ENCODE measurements at regions not wholly inside any gene's neighbourhood (a gene's known extent, or its start where the extent isn't known, plus 50 kb on each side); places are given as distances from the start of the nearest gene placed in this dataset.

DNA sequence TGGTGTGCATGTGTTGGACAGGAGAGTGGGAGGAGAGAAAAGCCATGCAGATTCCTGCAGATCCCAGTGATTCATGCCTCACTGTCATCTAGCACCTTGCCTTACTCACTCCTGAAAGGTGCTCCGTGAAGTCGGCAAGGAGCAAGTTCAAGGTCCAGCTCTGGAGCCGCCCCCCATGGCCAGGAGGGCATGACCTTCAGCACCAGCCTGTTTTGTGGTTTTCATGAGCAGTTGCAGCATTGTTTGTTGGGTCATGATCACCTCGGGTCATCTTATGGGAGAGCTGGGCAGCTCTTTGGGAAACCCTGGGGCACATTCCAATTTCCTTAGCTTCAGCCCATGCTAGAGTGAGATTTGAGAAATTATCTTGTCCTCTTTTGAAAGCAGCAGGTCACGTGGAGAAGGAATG, 137.5 kb upstream of the IRX3 start:
- no CpG with 5 or more reads among the region's 5 CpGs for WGBS (ENCODE audit: insufficient coverage, low lambda C conversion rate)
- no peaks in the 10 kb centered on the region for H3K9me3 ChIP-seq (ENCODE audit: control insufficient read depth, low read depth, low read length)
- H3K27ac ChIP-seq (ENCODE audit: low read length), result no peak overlapping the region
- no peaks in the 10 kb centered on the region for H3K4me1 ChIP-seq (ENCODE audit: control insufficient read depth, insufficient read depth, low read length)
- DNase-seq, result no peak
- H3K27me3 ChIP-seq (ENCODE audit: control insufficient read depth, insufficient read depth, low read length), result peaks cover 12% of the 10 kb centered on the region
- H3K4me3 ChIP-seq (ENCODE audit: low read length), result no peak overlapping the region
- no peaks in the 10 kb centered on the region for H3K36me3 ChIP-seq (ENCODE audit: control insufficient read depth, insufficient read depth, low read length)

DNA sequence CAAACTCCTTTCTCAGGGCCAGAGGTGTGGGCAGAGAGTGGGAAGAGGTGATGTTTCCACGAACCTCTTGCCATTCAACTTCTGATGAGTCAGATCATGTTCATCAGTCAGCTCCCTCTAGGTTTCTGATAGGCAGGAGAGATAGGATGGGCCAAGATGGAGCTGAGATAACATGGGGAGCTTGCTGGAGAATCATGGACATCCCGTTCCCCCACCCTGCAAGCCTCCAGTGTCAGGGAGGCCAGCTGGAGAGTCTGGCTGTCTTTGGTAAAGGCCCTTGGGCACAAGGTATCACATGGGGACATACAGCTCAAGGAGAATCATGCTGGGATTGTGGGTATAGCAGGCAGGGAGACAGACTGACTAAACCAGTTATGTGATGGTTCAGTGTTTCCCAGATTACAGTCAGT, 136.0 kb upstream of the IRX3 start:
- no peaks in the 10 kb centered on the region for H3K9me3 ChIP-seq (ENCODE audit: control insufficient read depth, low read depth, low read length)
- no peaks in the 10 kb centered on the region for H3K36me3 ChIP-seq (ENCODE audit: control insufficient read depth, insufficient read depth, low read length)
- no peaks in the 10 kb centered on the region for H3K4me1 ChIP-seq (ENCODE audit: control insufficient read depth, insufficient read depth, low read length)
- no peak overlapping the region for H3K4me3 ChIP-seq (ENCODE audit: low read length)
- DNase-seq, result no peak
- WGBS (ENCODE audit: insufficient coverage, low lambda C conversion rate), result no CpG with 5 or more reads among the region's 2 CpGs
- peaks cover 3% of the 10 kb centered on the region for H3K27me3 ChIP-seq (ENCODE audit: control insufficient read depth, insufficient read depth, low read length)
- H3K27ac ChIP-seq (ENCODE audit: low read length), result no peak overlapping the region

DNA sequence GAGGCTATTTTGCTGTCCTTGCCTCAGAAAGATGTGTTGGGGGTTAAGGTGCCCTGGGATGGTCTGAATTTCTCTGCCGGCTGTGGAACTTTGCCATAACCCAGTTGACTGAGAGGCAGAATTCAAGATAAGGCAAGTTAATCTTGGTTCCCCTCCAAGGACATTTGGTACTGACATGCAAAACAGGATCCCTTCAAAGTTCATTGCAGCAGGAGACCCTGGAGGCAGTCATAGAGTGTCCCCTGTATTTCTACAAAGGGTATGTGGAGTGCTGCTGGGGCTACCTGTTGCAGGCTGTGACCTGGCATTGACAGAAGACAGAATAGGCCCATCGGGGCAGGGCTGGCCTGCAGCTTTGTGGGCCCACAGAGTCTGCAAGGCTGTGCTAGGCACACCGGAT, 135.6 kb upstream of the IRX3 start:
- DNase-seq, result no peak
- WGBS (ENCODE audit: insufficient coverage, low lambda C conversion rate), result no CpG with 5 or more reads among the region's 3 CpGs

DNA sequence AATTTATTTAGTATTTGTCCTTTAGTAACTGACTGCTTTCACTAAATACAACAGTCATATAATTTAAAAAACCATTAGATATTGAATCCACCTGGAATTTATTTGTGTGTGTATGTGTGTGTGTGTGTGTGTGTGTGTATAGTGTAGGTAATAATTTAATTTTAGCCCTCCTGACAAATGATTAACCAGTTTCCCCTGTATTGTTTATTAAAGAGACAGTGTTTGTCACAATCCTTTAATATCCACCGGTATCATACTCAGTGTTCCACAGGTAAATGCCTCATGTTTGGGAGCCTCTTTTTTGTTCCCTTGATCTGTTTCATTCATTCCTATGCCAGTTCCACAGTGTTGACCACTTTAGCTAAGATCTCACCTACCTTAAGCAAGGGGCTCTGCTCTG, 134.6 kb upstream of the IRX3 start:
- Histone ChIP-seq H3K36me3 (ENCODE audit: control insufficient read depth, insufficient read depth, low read length) (no peaks in the 10 kb centered on the region), H3K4me3 (ENCODE audit: low read length) (no peak overlapping the region), H3K27ac (ENCODE audit: low read length) (no peak overlapping the region), H3K4me1 (ENCODE audit: control insufficient read depth, insufficient read depth, low read length) (no peaks in the 10 kb centered on the region), H3K9me3 (ENCODE audit: control insufficient read depth, low read depth, low read length) (no peaks in the 10 kb centered on the region), H3K27me3 (ENCODE audit: control insufficient read depth, insufficient read depth, low read length) (peaks cover 3% of the 10 kb centered on the region)
- no CpG with 5 or more reads among the region's 1 CpG for WGBS (ENCODE audit: insufficient coverage, low lambda C conversion rate)
- DNase-seq, result no peak

More for the DNA sequence above, 135.6 kb upstream of the IRX3 start:
- H3K9me3 ChIP-seq (ENCODE audit: control insufficient read depth, low read depth, low read length), result no peaks in the 10 kb centered on the region
- H3K27me3 ChIP-seq (ENCODE audit: control insufficient read depth, insufficient read depth, low read length), result peaks cover 3% of the 10 kb centered on the region
- H3K4me3 ChIP-seq (ENCODE audit: low read length), result no peak overlapping the region
- H3K4me1 ChIP-seq (ENCODE audit: control insufficient read depth, insufficient read depth, low read length), result no peaks in the 10 kb centered on the region
- H3K27ac ChIP-seq (ENCODE audit: low read length), result no peak overlapping the region
- H3K36me3 ChIP-seq (ENCODE audit: control insufficient read depth, insufficient read depth, low read length), result no peaks in the 10 kb centered on the region

DNA sequence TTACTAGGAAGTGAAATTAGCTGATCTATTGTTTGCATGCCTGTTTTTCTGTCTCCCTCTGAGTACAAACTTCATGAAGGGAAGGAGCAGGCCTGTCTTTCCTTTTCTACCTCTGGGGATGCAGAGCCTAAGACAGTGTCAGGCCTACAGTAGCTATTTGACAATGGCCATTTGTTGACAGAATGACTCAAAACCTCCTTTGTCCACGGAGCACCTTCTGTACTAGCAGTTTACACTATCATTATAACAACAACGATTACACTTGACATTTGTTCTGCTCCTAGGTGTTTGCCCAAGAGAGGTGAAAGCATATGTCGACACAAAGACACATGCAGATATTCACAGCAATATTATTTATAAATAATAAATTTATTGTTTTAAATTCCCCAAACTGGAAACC, 132.3 kb upstream of the IRX3 start:
- WGBS (ENCODE audit: insufficient coverage, low lambda C conversion rate), result 43% methylated on average over 2 of the region's 3 CpGs
- peaks cover 4% of the 10 kb centered on the region for H3K27me3 ChIP-seq (ENCODE audit: control insufficient read depth, insufficient read depth, low read length)

DNA sequence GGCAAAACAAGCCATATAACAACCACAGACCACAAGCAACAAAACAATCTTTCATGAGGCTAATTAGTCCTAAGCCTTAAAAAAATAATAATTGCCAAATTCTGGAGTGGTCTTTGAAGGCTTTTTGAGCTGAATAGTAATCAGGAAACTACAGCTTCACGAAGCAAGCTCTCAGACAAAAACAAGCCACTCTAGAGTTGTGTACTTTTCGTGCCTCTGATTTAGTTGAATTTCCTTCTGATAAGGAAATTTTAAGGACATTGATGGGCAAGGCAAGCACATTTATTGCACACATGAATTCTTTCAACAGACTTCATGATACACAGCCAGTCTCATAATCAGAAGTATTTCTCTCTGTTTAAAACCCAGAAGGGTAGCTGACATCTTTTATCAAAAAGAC, 130.8 kb upstream of the IRX3 start:
- no CpG with 5 or more reads among the region's 2 CpGs for WGBS (ENCODE audit: insufficient coverage, low lambda C conversion rate)
- no peaks in the 10 kb centered on the region for H3K4me1 ChIP-seq (ENCODE audit: control insufficient read depth, insufficient read depth, low read length)
- H3K27ac ChIP-seq (ENCODE audit: low read length), result no peak overlapping the region
- peaks cover 10% of the 10 kb centered on the region for H3K27me3 ChIP-seq (ENCODE audit: control insufficient read depth, insufficient read depth, low read length)
- no peaks in the 10 kb centered on the region for H3K36me3 ChIP-seq (ENCODE audit: control insufficient read depth, insufficient read depth, low read length)
- no peak for DNase-seq
- H3K4me3 ChIP-seq (ENCODE audit: low read length), result no peak overlapping the region
- no peaks in the 10 kb centered on the region for H3K9me3 ChIP-seq (ENCODE audit: control insufficient read depth, low read depth, low read length)

More for the DNA sequence above, 132.3 kb upstream of the IRX3 start:
- DNase-seq, result no peak
- Histone ChIP-seq H3K36me3 (ENCODE audit: control insufficient read depth, insufficient read depth, low read length) (no peaks in the 10 kb centered on the region), H3K27ac (ENCODE audit: low read length) (no peak overlapping the region), H3K4me3 (ENCODE audit: low read length) (no peak overlapping the region), H3K9me3 (ENCODE audit: control insufficient read depth, low read depth, low read length) (no peaks in the 10 kb centered on the region), H3K4me1 (ENCODE audit: control insufficient read depth, insufficient read depth, low read length) (no peaks in the 10 kb centered on the region)

DNA sequence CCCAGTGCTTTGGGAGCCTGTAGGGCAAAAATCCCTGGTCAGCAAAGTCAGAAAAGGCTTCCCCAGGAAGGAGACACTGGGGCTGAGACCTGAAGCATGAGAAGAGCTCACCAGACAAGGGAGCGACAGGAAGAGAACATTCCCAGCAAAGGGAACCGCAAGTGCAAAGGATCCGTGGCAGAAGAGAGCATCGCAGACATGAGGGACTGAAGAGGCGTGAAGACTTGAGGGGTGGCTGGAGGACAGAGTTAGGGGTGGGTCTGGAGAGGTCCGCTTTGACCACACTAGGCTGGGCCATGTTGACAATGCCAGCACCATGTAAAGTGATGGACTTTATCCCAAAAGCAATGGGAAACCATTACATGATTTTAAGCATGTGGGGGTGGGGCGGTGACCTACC, 128.1 kb upstream of the IRX3 start:
- Histone ChIP-seq H3K9me3 (ENCODE audit: control insufficient read depth, low read depth, low read length) (no peaks in the 10 kb centered on the region), H3K36me3 (ENCODE audit: control insufficient read depth, insufficient read depth, low read length) (no peaks in the 10 kb centered on the region), H3K4me3 (ENCODE audit: low read length) (no peak overlapping the region), H3K27ac (ENCODE audit: low read length) (no peak overlapping the region), H3K27me3 (ENCODE audit: control insufficient read depth, insufficient read depth, low read length) (peaks cover 20% of the 10 kb centered on the region), H3K4me1 (ENCODE audit: control insufficient read depth, insufficient read depth, low read length) (no peaks in the 10 kb centered on the region)
- WGBS (ENCODE audit: insufficient coverage, low lambda C conversion rate), result no CpG with 5 or more reads among the region's 7 CpGs
- no peak for DNase-seq

DNA sequence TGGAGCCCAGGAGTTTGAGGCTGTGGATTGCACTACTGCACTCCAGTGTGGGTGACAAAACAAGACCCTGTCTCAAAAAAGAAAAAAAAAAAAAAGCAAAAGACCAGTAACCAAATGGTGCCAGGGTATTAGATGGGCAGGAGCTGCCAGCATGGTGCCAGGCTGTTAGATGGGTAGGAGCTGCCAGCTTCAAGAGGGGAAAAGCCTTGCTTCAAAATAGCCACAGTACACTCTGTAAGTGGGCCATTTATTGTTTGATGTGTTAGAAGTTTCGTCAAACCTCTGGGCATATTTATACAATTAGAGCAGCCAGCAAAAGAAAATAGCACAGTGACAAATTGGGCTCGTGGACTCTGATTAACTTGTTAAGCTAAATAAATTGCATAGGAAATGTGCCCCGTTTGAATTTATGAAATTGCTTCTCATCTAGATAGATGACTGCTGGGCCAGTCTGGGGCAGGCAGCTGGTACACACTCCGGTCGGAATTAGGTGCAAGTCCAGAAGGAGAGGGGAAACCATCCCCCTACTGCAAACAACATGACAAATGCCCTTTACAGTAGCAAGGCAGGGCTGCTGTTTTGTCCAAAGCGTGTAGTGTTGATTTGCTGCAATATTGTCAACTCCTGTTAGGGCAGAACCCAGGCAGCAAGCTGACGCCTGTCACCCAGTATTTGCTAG, 126.3 kb upstream of the IRX3 start:
- no peak overlapping the region for H3K27ac ChIP-seq (ENCODE audit: low read length)
- H3K27me3 ChIP-seq (ENCODE audit: control insufficient read depth, insufficient read depth, low read length), result peaks cover 20% of the 10 kb centered on the region
- H3K9me3 ChIP-seq (ENCODE audit: control insufficient read depth, low read depth, low read length), result no peaks in the 10 kb centered on the region
- DNase-seq, result no peak
- no CpG with 5 or more reads among the region's 7 CpGs for WGBS (ENCODE audit: insufficient coverage, low lambda C conversion rate)
- no peaks in the 10 kb centered on the region for H3K36me3 ChIP-seq (ENCODE audit: control insufficient read depth, insufficient read depth, low read length)
- H3K4me1 ChIP-seq (ENCODE audit: control insufficient read depth, insufficient read depth, low read length), result no peaks in the 10 kb centered on the region
- no peak overlapping the region for H3K4me3 ChIP-seq (ENCODE audit: low read length)

DNA sequence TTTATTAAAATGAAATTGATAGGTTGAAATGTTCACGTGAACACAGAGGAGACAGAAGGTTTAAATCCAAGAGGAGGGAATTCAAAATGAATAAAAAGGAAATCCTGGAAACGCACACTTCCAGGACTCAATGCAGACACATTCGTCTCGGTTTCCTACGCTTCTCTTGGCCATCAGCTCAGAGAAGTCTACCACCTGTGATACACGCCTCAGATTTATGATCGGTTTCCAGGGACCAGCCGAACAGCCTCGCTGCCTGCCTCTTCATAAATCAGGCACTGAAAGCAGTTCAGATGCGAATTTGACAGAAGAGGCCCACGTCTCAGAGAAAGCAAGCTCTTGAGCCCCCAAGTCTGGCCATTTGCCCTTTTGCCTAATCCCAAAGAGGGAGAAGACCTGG, 125.5 kb upstream of the IRX3 start:
- no peaks in the 10 kb centered on the region for H3K9me3 ChIP-seq (ENCODE audit: control insufficient read depth, low read depth, low read length)
- no peaks in the 10 kb centered on the region for H3K36me3 ChIP-seq (ENCODE audit: control insufficient read depth, insufficient read depth, low read length)
- peaks cover 20% of the 10 kb centered on the region for H3K27me3 ChIP-seq (ENCODE audit: control insufficient read depth, insufficient read depth, low read length)
- no peak for DNase-seq
- H3K4me1 ChIP-seq (ENCODE audit: control insufficient read depth, insufficient read depth, low read length), result no peaks in the 10 kb centered on the region
- 33% methylated on average over 1 of the region's 11 CpGs for WGBS (ENCODE audit: insufficient coverage, low lambda C conversion rate)
- no peak overlapping the region for H3K27ac ChIP-seq (ENCODE audit: low read length)
- H3K4me3 ChIP-seq (ENCODE audit: low read length), result no peak overlapping the region

DNA sequence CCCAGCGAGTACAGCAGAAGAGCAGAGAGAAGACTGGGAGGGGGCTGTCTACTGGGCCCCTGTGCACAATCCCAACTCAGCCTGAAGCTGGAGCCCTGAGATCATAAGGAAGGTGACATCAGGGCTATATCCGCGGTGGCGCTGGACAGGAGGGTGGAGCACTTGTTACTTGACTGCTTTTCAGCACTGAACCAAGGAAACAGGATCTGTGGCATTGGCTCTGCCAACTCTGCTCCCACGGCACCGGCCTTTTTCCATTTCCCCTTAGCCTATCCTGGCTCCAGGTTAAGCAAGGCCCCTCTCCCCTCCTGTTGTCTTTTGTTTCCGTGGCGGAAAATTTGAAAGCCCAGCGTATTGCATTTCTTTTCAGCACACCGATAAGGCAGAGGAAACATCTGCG, 125.0 kb upstream of the IRX3 start:
- DNase-seq, result no peak
- Histone ChIP-seq H3K4me1 (ENCODE audit: control insufficient read depth, insufficient read depth, low read length) (no peaks in the 10 kb centered on the region), H3K27me3 (ENCODE audit: control insufficient read depth, insufficient read depth, low read length) (peaks cover 20% of the 10 kb centered on the region), H3K9me3 (ENCODE audit: control insufficient read depth, low read depth, low read length) (no peaks in the 10 kb centered on the region), H3K27ac (ENCODE audit: low read length) (no peak overlapping the region), H3K4me3 (ENCODE audit: low read length) (no peak overlapping the region), H3K36me3 (ENCODE audit: control insufficient read depth, insufficient read depth, low read length) (no peaks in the 10 kb centered on the region)
- WGBS (ENCODE audit: insufficient coverage, low lambda C conversion rate), result no CpG with 5 or more reads among the region's 11 CpGs

DNA sequence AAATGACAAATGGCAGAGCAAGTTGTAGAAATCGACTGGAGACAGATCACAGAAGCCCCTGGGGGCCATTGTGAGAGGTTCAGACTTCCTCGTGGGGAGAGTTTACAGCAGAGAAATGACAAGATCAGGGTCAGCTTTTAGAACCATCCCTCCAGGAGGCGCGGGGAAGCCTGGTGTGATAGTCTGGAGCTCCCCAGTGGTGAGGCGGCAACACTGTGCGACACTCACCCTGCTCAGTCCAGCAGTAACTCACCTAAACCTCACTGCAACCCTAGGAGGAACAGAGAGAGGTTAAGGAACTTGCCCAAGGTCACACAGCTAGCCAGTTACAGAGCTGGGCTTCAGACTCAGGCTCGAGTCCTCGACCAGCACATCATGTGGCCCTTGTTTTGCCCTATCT, 123.4 kb upstream of the IRX3 start:
- Histone ChIP-seq H3K36me3 (ENCODE audit: control insufficient read depth, insufficient read depth, low read length) (no peaks in the 10 kb centered on the region), H3K4me1 (ENCODE audit: control insufficient read depth, insufficient read depth, low read length) (no peaks in the 10 kb centered on the region), H3K27ac (ENCODE audit: low read length) (no peak overlapping the region), H3K9me3 (ENCODE audit: control insufficient read depth, low read depth, low read length) (no peaks in the 10 kb centered on the region), H3K27me3 (ENCODE audit: control insufficient read depth, insufficient read depth, low read length) (peaks cover 20% of the 10 kb centered on the region), H3K4me3 (ENCODE audit: low read length) (no peak overlapping the region)
- WGBS (ENCODE audit: insufficient coverage, low lambda C conversion rate), result no CpG with 5 or more reads among the region's 8 CpGs
- no peak for DNase-seq

Measured in large intestine (tissue), 3 donors.